HEK293T (cell line): ENCODE measurements at regions not wholly inside any gene's neighbourhood (a gene's known extent, or its start where the extent isn't known, plus 50 kb on each side); places are given as distances from the start of the nearest gene placed in this dataset.

ENCODE experiments used
- CTCF ChIA-PET: fragments of 350-600 bp; formaldehyde crosslinking; extraction: SDS; loops from one replicate; lab custom pipeline; 2021; ENCODE audit warnings: antibody characterized with exemption, inconsistent platforms; lab: Yijun Ruan, JAX
- POLR2A ChIA-PET: fragments of 350-600 bp; formaldehyde crosslinking; extraction: SDS; loops from one replicate; lab custom pipeline; 2020; ENCODE audit warnings: antibody characterized with exemption, inconsistent platforms; lab: Yijun Ruan, JAX
- DNase-seq: peaks from one replicate; pipeline ENCODE4 v3.0.0; 2012; ENCODE audit warnings: mixed read lengths; ENCODE audit errors: extremely low spot score
- ARNT ChIP-seq: fragments of 450-650 bp; IDR thresholded peaks from 2 replicates; pipeline ENCODE4 v1.6.1; 2017; ENCODE audit warnings: mild to moderate bottlenecking
- BHLHE40 ChIP-seq: fragments of 450-650 bp; IDR thresholded peaks from 2 replicates; pipeline ENCODE4 v1.6.1; 2016; ENCODE audit warnings: mild to moderate bottlenecking, moderate library complexity, borderline replicate concordance
- CTBP1 ChIP-seq: fragments of 450-650 bp; IDR thresholded peaks from 2 replicates; pipeline ENCODE4 v1.6.1; 2016; ENCODE audit warnings: borderline replicate concordance
- ELF4 ChIP-seq: fragments of 450-650 bp; IDR thresholded peaks from 2 replicates; pipeline ENCODE4 v1.6.1; 2017; ENCODE audit warnings: antibody characterized with exemption
- FOXA1 ChIP-seq: fragments of 450-650 bp; IDR thresholded peaks from 2 replicates; pipeline ENCODE4 v1.6.1; 2016; ENCODE audit warnings: mild to moderate bottlenecking
- FOXK2 ChIP-seq: fragments of 450-650 bp; IDR thresholded peaks from 2 replicates; pipeline ENCODE4 v1.6.1; 2016; ENCODE audit warnings: mild to moderate bottlenecking
- FOXM1 ChIP-seq: fragments of 450-650 bp; IDR thresholded peaks from 2 replicates; pipeline ENCODE4 v1.6.1; 2017; ENCODE audit warnings: mild to moderate bottlenecking, borderline replicate concordance
- HDGF ChIP-seq: fragments of 450-650 bp; IDR thresholded peaks from 2 replicates; pipeline ENCODE4 v1.6.1; 2017; ENCODE audit warnings: antibody characterized with exemption, borderline replicate concordance
- L3MBTL2 ChIP-seq: fragments of 450-650 bp; conservative IDR thresholded peaks from 2 replicates; pipeline ENCODE4 v1.6.1; 2016; ENCODE audit warnings: mild to moderate bottlenecking
- LEF1 ChIP-seq: fragments of 450-650 bp; IDR thresholded peaks from 2 replicates; pipeline ENCODE4 v1.6.1; 2017; ENCODE audit warnings: mild to moderate bottlenecking, borderline replicate concordance
- NFRKB ChIP-seq: fragments of 450-650 bp; IDR thresholded peaks from 2 replicates; pipeline ENCODE4 v1.6.1; 2016; ENCODE audit warnings: mild to moderate bottlenecking, moderate library complexity
- SP1 ChIP-seq: fragments of 450-650 bp; IDR thresholded peaks from 2 replicates; pipeline ENCODE4 v1.6.1; 2017
- SUZ12 ChIP-seq: fragments of 450-650 bp; IDR thresholded peaks from 2 replicates; pipeline ENCODE4 v1.6.1; 2016; ENCODE audit warnings: mild to moderate bottlenecking
- TARDBP ChIP-seq: fragments of 450-650 bp; IDR thresholded peaks from 2 replicates; pipeline ENCODE4 v1.6.1; 2016
- ZNF384 ChIP-seq: fragments of 450-650 bp; IDR thresholded peaks from 2 replicates; pipeline ENCODE4 v1.6.1; 2016
- TF ChIP-seq, protein P1 (sequence below): fragments of 450-650 bp; IDR thresholded peaks from 2 replicates; pipeline ENCODE4 v1.6.1; 2016

GRCh38 chr5:33260098-33260497, 180.7 kb upstream of the TARS1 start:
- no peak for DNase-seq
- TF ChIP-seq CTBP1 (no peak), SP1 (no peak), TARDBP (no peak), ARNT (no peak), SUZ12 (no peak)
- ChIA-PET CTCF (no interaction called here), POLR2A (no interaction called here)

- no peak for DNase-seq
- ChIA-PET CTCF (no interaction called here), POLR2A (no interaction called here)
- TF ChIP-seq SUZ12 (no peak), CTBP1 (no peak), BHLHE40 (no peak), FOXM1 (no peak), ZNF384 (no peak), FOXK2 (no peak), NFRKB (no peak), L3MBTL2 (no peak), ARNT (no peak), FOXA1 (no peak), ELF4 (no peak), SP1 (no peak)
- TF ChIP-seq, protein P1, sequence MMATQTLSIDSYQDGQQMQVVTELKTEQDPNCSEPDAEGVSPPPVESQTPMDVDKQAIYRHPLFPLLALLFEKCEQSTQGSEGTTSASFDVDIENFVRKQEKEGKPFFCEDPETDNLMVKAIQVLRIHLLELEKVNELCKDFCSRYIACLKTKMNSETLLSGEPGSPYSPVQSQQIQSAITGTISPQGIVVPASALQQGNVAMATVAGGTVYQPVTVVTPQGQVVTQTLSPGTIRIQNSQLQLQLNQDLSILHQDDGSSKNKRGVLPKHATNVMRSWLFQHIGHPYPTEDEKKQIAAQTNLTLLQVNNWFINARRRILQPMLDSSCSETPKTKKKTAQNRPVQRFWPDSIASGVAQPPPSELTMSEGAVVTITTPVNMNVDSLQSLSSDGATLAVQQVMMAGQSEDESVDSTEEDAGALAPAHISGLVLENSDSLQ, result no peak
Observed at GRCh38 chr5:33261305-33261704, 179.5 kb upstream of the TARS1 start.

DNA sequence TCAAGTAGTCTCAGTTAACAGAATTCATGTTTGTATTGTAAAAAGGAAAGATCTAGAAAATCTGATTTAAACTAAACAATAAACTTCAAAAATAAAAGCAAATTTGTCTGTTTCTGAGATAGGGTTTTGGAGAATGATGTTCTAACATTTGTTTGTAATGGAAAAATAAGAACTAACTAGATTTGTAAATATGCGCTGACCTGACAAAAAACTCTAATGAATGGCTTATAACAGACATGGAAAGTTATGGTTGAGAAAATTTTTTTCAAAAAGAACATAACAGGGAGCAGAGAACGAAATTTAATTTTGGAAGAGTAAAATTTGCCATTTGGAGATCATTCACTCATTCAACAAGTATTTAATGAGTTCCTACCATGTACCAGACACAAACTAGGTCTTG, 179.0 kb upstream of the TARS1 start:
- DNase-seq, result no peak
- POLR2A ChIA-PET, result no interaction called here
- no peak for TF ChIP-seq ARNT
- CTCF ChIA-PET, result no interaction called here

DNA sequence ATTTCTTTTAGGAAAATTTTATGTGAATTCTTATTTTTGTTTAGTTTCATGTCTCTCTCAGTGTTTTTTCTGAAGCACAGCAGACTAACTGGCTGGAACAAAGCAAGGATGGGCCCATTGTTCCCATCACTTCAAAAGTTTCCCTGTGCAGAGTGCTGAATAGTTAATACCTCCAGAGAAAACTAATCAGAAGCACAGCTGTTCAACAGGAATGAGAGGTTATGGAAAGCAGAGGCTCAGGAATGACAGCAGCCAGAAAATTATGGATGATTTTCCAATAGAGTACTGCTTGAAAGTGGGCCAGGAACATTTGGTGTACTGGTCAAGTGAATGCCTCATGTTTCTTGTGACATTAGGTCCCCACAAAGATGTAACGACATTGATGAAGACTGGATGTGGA, 173.0 kb upstream of the TARS1 start:
- no peak for TF ChIP-seq NFRKB
- no peak for TF ChIP-seq LEF1
- DNase-seq, result no peak
- ChIA-PET CTCF (interaction anchor here (0.6 kb wide), 1 partner anchor 20 kb away, joined by 3 read pairs; no protein-coding TSS in a partner anchor), POLR2A (no interaction called here)

- CTCF ChIA-PET, result interaction anchor here (0.6 kb wide), 1 partner anchor 20 kb away, joined by 3 read pairs; no protein-coding TSS in a partner anchor
- TF ChIP-seq TARDBP (no peak), HDGF (no peak), ZNF384 (no peak), CTBP1 (no peak), NFRKB (no peak), ELF4 (no peak), BHLHE40 (no peak), FOXA1 (no peak), ARNT (no peak), LEF1 (no peak), L3MBTL2 (no peak), SP1 (no peak), FOXK2 (no peak), FOXM1 (no peak), SUZ12 (no peak)
- TF ChIP-seq, protein P1, result no peak
- no peak for DNase-seq
- POLR2A ChIA-PET, result no interaction called here
Observed at GRCh38 chr5:33268374-33268773, 172.4 kb upstream of the TARS1 start.

GRCh38 chr5:33270671-33271070, 170.1 kb upstream of the TARS1 start:
- ChIA-PET CTCF (no interaction called here), POLR2A (no interaction called here)
- TF ChIP-seq NFRKB (no peak), HDGF (no peak), SUZ12 (no peak), FOXA1 (no peak)
- DNase-seq, result no peak

GRCh38 chr5:33271606-33272005, 169.2 kb upstream of the TARS1 start:
- ChIA-PET CTCF (no interaction called here), POLR2A (no interaction called here)
- TF ChIP-seq FOXK2, result no peak
- TF ChIP-seq, protein P1, result no peak
- TF ChIP-seq TARDBP, result no peak
- no peak for TF ChIP-seq SP1
- no peak for TF ChIP-seq ELF4
- no peak for TF ChIP-seq BHLHE40
- no peak for TF ChIP-seq NFRKB
- no peak for TF ChIP-seq SUZ12
- no peak for TF ChIP-seq CTBP1
- TF ChIP-seq ZNF384, result no peak
- TF ChIP-seq FOXA1, result no peak
- no peak for TF ChIP-seq L3MBTL2
- no peak for TF ChIP-seq ARNT
- TF ChIP-seq HDGF, result no peak
- TF ChIP-seq LEF1, result no peak
- no peak for TF ChIP-seq FOXM1
- no peak for DNase-seq
